ENCODE measurements at regions not wholly inside any gene's neighbourhood (a gene's known extent, or its start where the extent isn't known, plus 50 kb on each side); places are given as distances from the start of the nearest gene placed in this dataset.
"Not testable (repeated sequence)": the region's sequence is repeated elsewhere in the genome, so short reads cannot be mapped to it uniquely, and the experiment has no call there.

DNA sequence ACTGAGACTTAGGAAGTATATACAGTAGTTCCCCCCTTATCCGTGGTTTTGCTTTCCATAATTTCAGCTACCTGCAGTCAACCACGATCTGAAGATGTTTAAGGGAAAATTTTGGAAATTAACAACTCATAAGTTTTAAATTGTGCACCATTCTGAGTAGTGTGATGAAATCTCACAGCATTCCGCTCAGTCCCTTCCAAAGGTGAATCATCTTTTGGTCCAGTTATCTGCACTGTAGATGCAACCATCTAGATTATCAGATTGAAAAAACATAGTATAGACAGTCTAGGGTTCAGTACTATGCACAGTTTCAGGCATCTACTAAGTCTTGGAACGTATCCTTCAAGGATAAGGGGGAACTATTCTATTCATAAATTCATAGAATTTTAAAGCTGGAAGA, 109.0 kb downstream of the ANXA3 start:
- in situ Hi-C loops (cut with MboI; ENCODE audit: low pct_unique_long_range_greater_than_20kb in 2 of 9, low sequenced_read_pairs in 9 of 9, unreplicated experiment in 9 of 9): no loop called here
- Histone ChIP-seq H3K27ac (no peak overlapping the region), H3K4me1 (replicated peaks in 1 of 2) (peaks cover 0 to 5% of the 10 kb centered on the region in 2 donors), H3K4me3 (no peak overlapping the region)
- WGBS, 10 experiments: 54 to 100% (median 91%) methylated on average over 1 to 4 of the region's 4 CpGs; no CpG with 5 or more reads in 1 of the 10 experiments
- ATAC-seq (replicated peaks in 6 of 8): no peak

DNA sequence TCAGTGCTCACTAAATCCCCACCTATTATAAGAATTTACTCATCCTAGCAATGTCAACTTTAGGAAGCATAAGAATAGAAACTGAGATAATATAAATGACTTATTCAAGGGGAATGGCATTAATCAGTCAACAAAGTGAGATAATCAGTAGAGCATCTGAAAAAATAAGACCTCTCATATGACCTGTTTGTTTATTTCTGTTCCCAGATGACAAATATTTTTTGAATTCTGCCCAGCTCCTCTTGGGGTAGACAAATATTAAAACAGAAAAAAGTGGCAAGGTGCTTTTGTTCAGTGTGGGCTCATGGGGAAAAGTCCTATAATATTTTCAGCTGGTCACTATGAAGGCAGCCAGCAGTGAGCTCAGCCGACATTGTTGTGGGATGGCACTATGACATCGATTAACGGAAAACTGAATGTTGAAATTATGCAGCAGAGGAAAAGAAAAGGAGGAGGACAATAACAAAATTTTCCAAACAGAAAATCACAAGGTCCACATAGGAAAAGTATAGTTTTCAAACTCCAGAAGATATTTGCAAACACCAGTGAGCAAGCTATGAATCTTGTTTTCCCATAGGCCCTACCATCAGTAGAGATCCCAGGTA, 109.6 kb downstream of the ANXA3 start:
- no peak for ATAC-seq (replicated peaks in 6 of 8)
- Histone ChIP-seq H3K27ac (no peak overlapping the region), H3K4me1 (replicated peaks in 1 of 2) (peaks cover 0 to 5% of the 10 kb centered on the region in 2 donors), H3K4me3 (no peak overlapping the region)
- in situ Hi-C loops (cut with MboI; ENCODE audit: low pct_unique_long_range_greater_than_20kb in 2 of 9, low sequenced_read_pairs in 9 of 9, unreplicated experiment in 9 of 9): no loop called here
- WGBS, 10 experiments: 53 to 100% (median 94%) methylated on average over 1 to 3 of the region's 3 CpGs

DNA sequence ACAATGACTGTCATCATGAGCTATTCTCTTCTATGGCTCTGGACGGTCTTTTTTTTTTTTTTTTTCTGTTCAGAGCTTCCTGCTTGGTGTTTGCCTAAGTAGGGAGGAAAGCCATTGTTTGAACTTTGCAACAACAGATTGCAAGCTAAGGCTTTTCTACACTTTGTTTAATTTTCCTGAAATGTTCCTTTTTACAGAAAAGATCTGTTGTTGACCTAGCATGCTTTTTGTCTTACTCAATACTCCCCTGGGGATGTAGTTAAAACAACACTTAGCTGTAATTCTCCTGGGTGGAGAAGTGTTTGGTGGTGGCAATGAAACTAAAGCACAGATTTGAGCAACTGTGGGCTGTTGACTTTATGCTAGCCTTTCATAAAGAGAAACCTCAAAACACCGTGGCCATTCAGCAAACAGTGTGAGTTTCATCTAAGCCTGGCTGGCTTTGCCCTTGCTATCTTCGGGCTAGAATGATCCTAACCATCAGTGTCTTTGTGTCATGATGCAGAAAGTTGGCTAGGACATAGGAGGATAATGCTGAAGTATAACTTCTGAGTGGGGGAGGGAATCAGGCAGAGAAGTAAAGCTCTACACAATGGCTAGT, 110.5 kb downstream of the ANXA3 start:
- Histone ChIP-seq H3K4me1 (replicated peaks in 1 of 2) (peaks cover 0 to 5% of the 10 kb centered on the region in 2 donors), H3K4me3 (no peak overlapping the region), H3K27ac (no peak overlapping the region)
- peak in 4 of 8 experiments; percentile 30 to 95 (median 55) for ATAC-seq (replicated peaks in 6 of 8)
- in situ Hi-C loops (cut with MboI; ENCODE audit: low pct_unique_long_range_greater_than_20kb in 2 of 9, low sequenced_read_pairs in 9 of 9, unreplicated experiment in 9 of 9): no loop called here
- WGBS, 10 experiments: 22 to 86% (median 45%) methylated on average over 1 to 3 of the region's 3 CpGs; no CpG with 5 or more reads in 1 of the 10 experiments

DNA sequence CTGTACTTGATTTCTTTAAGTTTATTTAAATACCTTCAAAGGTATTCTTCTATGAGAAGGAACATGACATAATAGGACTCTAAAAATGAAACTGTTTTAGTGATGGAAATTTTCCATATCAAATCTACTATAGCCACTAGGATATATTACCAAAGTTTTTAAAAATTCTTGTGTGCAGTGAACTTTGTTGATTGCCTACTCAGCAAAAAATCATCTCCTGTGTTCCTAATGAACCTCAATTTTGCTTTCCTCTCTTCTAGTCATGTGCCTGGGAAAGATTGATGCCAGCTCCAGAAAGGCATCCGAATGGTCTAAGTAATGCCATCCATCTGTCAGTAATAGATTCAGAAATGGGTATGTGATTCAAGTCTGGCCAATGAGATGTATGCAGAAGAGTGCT, 111.1 kb downstream of the ANXA3 start:
- no peak for ATAC-seq (replicated peaks in 6 of 8)
- no peak overlapping the region for H3K4me3 ChIP-seq
- H3K27ac ChIP-seq: no peak overlapping the region
- peaks cover 0 to 5% of the 10 kb centered on the region in 2 donors for H3K4me1 ChIP-seq (replicated peaks in 1 of 2)
- WGBS, 10 experiments: 86 to 100% (median 100%) methylated on average over 1 of the region's 1 CpG; no CpG with 5 or more reads in 4 of the 10 experiments
- in situ Hi-C loops (cut with MboI; ENCODE audit: low pct_unique_long_range_greater_than_20kb in 2 of 9, low sequenced_read_pairs in 9 of 9, unreplicated experiment in 9 of 9): no loop called here

DNA sequence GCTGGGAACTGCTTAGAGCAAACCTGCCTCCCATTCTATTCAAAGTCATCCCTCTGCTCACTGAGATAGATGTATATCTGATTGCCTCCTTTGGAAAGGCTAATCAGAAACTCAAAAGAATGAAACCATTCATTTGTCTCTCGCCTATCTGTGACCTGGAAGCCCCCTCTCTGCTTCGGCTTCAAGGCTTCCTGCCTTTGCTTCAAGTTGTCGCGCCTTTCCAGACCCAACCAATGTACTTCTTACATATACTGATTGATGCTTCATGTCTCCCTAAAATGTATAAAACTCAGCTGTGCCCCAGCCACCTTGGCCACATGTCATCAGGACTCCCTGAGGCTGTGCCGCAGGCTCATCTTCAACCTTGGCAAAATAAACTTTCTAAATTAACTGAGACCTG, 111.9 kb upstream of the BMP2K start:
- H3K4me3 ChIP-seq; H3K27ac ChIP-seq; H3K4me1 ChIP-seq (replicated peaks in 1 of 2); ATAC-seq (replicated peaks in 6 of 8); in situ Hi-C loops (cut with MboI; ENCODE audit: low pct_unique_long_range_greater_than_20kb in 2 of 9, low sequenced_read_pairs in 9 of 9, unreplicated experiment in 9 of 9): not testable (repeated sequence)
- 17 to 100% (median 64%) methylated on average over 1 to 5 of the region's 5 CpGs; no CpG with 5 or more reads in 2 of the 10 experiments for whole genome bisulfite sequencing, 10 experiments

DNA sequence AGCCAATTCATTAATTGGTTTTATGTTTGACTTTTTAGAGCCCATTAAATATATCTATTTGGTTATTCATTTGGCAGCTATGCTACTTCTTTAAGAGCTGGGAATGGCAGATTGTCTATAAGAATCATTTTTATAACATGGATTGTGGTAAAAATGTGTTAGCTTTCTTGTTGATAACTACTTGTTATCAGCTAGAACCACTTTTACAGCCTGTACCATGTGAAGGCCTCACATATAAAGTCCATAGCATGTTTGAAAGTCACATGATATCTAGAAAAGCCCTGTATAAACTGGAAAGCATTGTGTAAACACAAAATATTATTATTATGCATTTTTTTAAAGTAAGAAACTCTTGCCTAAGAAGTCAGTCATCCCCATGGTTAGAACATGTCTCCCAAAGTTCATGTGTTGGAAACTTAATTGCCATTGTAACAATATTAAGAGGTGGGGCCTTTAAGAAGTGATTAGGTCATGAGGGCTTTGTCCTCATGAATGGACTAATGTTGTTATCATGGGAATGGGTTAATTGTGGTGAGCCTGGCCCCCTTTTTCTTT, 110.9 kb upstream of the BMP2K start:
- in situ Hi-C loops (cut with MboI; ENCODE audit: low pct_unique_long_range_greater_than_20kb in 2 of 9, low sequenced_read_pairs in 9 of 9, unreplicated experiment in 9 of 9): no loop called here
- peaks cover 0 to 5% of the 10 kb centered on the region in 2 donors for H3K4me1 ChIP-seq (replicated peaks in 1 of 2)
- H3K4me3 ChIP-seq: no peak overlapping the region
- no peak for ATAC-seq (replicated peaks in 6 of 8)
- H3K27ac ChIP-seq: no peak overlapping the region

DNA sequence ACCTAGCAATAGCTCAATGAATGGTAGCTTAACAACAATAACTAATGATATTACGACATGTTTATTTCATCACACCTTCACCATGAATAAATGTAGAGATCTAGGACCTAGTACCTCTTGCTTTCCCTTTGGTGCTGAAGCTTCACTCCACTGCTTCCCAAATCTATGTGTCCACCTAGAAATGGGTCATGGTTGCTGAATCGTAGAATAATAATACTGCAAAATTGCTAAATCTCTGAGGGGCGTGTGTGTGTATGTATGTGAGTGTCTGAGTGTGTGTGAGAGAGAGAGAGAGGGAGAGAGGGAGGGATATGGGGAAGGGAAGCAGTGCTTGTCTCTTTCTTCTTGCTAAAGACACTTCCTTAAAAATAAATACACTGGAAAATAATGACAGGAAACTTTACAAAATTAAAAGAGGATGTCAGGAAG, 109.3 kb upstream of the BMP2K start:
- WGBS, 10 experiments: 13 to 100% (median 83%) methylated on average over 1 to 3 of the region's 3 CpGs
- ATAC-seq (replicated peaks in 6 of 8): no peak
- H3K4me3 ChIP-seq: no peak overlapping the region
- H3K27ac ChIP-seq: no peak overlapping the region
- H3K4me1 ChIP-seq (replicated peaks in 1 of 2): peaks cover 0 to 5% of the 10 kb centered on the region in 2 donors
- in situ Hi-C loops (cut with MboI; ENCODE audit: low pct_unique_long_range_greater_than_20kb in 2 of 9, low sequenced_read_pairs in 9 of 9, unreplicated experiment in 9 of 9): no loop called here

DNA sequence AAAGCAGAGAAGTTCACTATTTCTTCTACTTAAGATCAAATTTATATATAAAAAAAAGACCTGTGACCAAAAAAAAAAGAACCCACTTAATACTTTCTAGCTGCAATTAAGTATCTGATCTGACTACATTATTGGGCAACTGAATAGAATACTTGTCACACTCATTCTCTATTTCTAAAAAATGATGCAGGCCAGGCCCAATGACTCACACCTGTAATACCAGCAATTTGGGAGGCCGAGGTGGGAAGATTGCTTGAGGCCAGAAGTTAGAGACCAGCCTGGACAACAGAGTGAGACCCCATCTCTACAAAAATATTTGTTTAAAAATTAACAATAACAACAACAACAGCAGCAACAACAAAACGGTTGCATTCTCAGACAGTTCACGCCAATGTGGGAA, 108.8 kb upstream of the BMP2K start:
- in situ Hi-C loops (cut with MboI; ENCODE audit: low pct_unique_long_range_greater_than_20kb in 2 of 9, low sequenced_read_pairs in 9 of 9, unreplicated experiment in 9 of 9): no loop called here
- no peak for ATAC-seq (replicated peaks in 6 of 8)
- no peaks in the 10 kb centered on the region for H3K4me1 ChIP-seq (replicated peaks in 1 of 2)
- WGBS, 10 experiments: 71 to 100% (median 84%) methylated on average over 1 to 3 of the region's 3 CpGs
- H3K27ac ChIP-seq: no peak overlapping the region
- no peak overlapping the region for H3K4me3 ChIP-seq

DNA sequence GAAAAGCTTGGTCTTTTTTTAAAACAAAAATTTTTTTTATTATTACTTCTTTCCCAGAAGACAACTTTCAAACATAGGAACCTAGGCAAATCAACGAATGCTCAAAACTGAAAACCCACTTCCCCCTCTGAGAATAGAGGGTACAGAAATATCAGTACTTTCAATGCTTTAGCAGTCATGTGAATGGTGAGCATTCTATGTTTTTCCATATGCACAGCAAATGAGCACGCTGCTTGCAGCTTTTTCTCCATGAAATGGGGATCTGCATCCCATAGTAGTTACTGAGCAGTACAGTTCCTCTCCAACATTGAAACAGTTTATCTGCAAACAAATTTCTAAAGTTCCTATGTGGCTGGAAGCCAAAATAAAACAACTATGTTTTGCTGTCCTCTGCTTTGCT, 108.4 kb upstream of the BMP2K start:
- 33 to 96% (median 79%) methylated on average over 1 to 2 of the region's 2 CpGs for WGBS, 10 experiments
- no peak overlapping the region for H3K4me3 ChIP-seq
- no peak overlapping the region for H3K27ac ChIP-seq
- ATAC-seq (replicated peaks in 6 of 8): no peak
- in situ Hi-C loops (cut with MboI; ENCODE audit: low pct_unique_long_range_greater_than_20kb in 2 of 9, low sequenced_read_pairs in 9 of 9, unreplicated experiment in 9 of 9): no loop called here
- no peaks in the 10 kb centered on the region for H3K4me1 ChIP-seq (replicated peaks in 1 of 2)

DNA sequence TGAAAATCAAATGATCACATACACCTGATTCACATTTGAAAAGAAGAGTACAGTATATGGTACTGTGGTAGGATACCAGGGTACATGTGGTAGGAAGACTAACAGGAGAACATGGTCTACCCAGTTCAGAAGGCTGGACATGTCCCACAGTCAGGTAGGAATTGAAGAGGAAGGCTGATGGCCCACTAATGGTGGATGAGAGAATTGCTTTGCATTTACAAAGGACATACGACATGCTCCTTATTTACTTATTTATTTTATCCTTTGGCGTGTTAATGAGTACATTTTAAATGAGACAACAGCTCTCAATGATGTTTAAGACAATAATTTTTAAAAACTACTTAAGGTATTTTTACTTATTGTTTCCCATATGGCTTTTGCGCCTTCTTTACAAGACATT, 106.7 kb upstream of the BMP2K start:
- Histone ChIP-seq H3K4me1 (replicated peaks in 1 of 2) (no peaks in the 10 kb centered on the region), H3K4me3 (no peak overlapping the region), H3K27ac (no peak overlapping the region)
- in situ Hi-C loops (cut with MboI; ENCODE audit: low pct_unique_long_range_greater_than_20kb in 2 of 9, low sequenced_read_pairs in 9 of 9, unreplicated experiment in 9 of 9): no loop called here
- WGBS, 10 experiments: 67 to 100% (median 82%) methylated on average over 1 to 3 of the region's 3 CpGs
- ATAC-seq (replicated peaks in 6 of 8): no peak

DNA sequence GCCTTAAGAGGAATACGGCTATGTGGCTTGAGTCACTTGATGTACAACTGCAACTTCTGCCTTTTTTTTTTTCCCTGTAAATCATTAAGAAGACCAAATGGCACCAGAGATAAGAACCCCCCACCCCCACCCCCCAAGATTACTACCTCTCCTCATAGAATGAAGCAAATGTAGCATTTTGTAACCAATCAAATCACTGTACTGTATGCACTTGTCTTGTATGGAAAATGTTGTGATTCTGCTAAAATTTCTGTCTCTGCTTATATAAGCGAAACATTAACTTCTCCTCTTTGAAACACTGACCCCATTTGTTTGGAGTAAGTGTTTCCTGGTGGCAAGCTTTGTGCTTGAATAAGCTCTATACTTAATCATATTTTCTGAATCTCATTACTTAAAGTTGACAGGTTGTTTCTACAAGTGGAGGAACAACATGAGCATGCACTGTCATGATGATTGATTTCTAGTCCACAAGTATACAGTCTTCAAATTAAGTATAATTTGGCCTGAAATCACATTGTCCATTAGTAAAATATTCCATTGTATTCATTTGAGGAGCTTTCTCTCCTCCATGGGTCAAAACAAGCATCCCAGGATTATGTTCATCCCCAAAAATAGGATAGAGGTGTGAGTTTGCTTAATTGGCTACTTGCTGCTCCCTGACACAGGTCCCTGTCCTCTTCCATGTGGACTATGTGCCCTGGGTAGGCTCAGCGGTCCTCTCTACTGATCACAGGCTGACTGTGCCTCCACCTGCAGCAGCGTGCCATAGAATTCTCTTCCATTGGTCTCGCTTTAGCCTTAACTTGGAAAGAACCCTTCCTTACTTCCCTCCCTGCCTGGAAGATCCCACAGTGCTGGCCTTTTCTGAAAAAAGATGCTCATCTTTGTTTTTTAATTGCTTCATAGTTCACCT, 104.0 kb upstream of the BMP2K start:
- ATAC-seq (replicated peaks in 6 of 8): no peak
- H3K27ac ChIP-seq: no peak overlapping the region
- no peak overlapping the region for H3K4me3 ChIP-seq
- WGBS, 10 experiments: 79 to 100% (median 88%) methylated on average over 1 to 5 of the region's 5 CpGs; no CpG with 5 or more reads in 2 of the 10 experiments
- in situ Hi-C loops (cut with MboI; ENCODE audit: low pct_unique_long_range_greater_than_20kb in 2 of 9, low sequenced_read_pairs in 9 of 9, unreplicated experiment in 9 of 9): no loop called here
- H3K4me1 ChIP-seq (replicated peaks in 1 of 2): no peaks in the 10 kb centered on the region

DNA sequence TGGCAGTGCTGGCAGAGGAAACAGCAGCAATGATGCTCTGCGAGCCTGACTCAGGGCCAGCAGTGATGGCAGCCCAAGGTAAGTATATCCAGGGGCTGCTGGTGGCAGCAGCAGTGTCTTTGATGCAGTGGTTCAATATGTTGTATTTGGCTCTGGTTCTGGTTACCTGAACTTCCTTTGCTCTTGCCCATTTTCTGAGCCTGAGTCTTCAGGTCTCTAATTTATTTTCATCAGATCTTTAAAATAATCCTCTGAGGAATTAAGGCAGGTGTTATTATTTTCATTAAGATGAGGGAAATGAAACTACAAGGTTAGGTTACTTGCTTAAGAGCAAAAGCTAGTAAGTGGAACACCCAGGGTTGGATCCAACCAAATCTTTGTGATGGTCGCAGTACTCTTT, 102.8 kb upstream of the BMP2K start:
- no peaks in the 10 kb centered on the region for H3K4me1 ChIP-seq (replicated peaks in 1 of 2)
- WGBS, 10 experiments: 0 to 100% (median 86%) methylated on average over 1 to 2 of the region's 2 CpGs; no CpG with 5 or more reads in 2 of the 10 experiments
- no peak overlapping the region for H3K27ac ChIP-seq
- no peak overlapping the region for H3K4me3 ChIP-seq
- in situ Hi-C loops (cut with MboI; ENCODE audit: low pct_unique_long_range_greater_than_20kb in 2 of 9, low sequenced_read_pairs in 9 of 9, unreplicated experiment in 9 of 9): no loop called here
- ATAC-seq (replicated peaks in 6 of 8): no peak

DNA sequence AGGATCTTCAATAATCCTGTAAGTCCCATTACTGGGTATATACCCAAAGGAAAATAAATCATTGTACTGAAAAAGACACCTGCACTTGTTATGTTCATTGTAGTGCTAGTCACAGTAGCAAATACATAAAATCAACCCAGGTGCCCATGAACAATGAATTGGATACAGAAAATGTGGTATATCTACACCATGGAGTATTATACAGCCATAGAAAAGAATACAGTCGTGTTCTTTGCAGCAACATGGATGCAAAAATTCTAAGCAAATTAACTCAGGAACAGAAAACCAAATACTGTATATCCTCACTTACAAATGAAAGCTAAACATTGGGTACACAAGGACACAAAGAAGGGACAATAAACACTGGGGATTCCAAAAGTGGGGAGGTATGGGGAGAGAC, 100.8 kb upstream of the BMP2K start:
- in situ Hi-C loops (cut with MboI; ENCODE audit: low pct_unique_long_range_greater_than_20kb in 2 of 9, low sequenced_read_pairs in 9 of 9, unreplicated experiment in 9 of 9): no loop called here
- WGBS, 10 experiments: 50 to 92% (median 70%) methylated on average over 1 of the region's 1 CpG; no CpG with 5 or more reads in 4 of the 10 experiments
- H3K27ac ChIP-seq: no peak overlapping the region

More for the DNA sequence above, 100.8 kb upstream of the BMP2K start:
- ATAC-seq (replicated peaks in 6 of 8): no peak
- Histone ChIP-seq H3K4me3 (no peak overlapping the region), H3K4me1 (replicated peaks in 1 of 2) (no peaks in the 10 kb centered on the region)
